HG03354 (cell line): ENCODE measurements at regions not wholly inside any gene's neighbourhood (a gene's known extent, or its start where the extent isn't known, plus 50 kb on each side); places are given as distances from the start of the nearest gene placed in this dataset.

Experiments
- ATAC-seq: cut with Tn5 transposase; IDR thresholded peaks from one replicate; pipeline ENCODE4 v1.9.1; 2021; ENCODE audit warnings: mild to moderate bottlenecking; ENCODE audit not compliant: unreplicated experiment, poor library complexity, severe bottlenecking

GRCh38 chr5:162301356-162301755, 233.8 kb downstream of the GABRG2 start:
- ATAC-seq: no peak

GRCh38 chr5:162323466-162323865, 255.9 kb downstream of the GABRG2 start:
- ATAC-seq: no peak

GRCh38 chr5:162324328-162324727, 256.8 kb downstream of the GABRG2 start:
- no peak for ATAC-seq

GRCh38 chr5:162325143-162325727, 257.7 kb downstream of the GABRG2 start:
- ATAC-seq: no peak

GRCh38 chr5:162334944-162335343, 267.4 kb downstream of the GABRG2 start:
- ATAC-seq: no peak

- no peak for ATAC-seq
Measured at GRCh38 chr5:162360373-162360931, 292.9 kb downstream of the GABRG2 start.

- ATAC-seq: no peak
Measured at GRCh38 chr5:162372256-162372655, 304.7 kb downstream of the GABRG2 start.

GRCh38 chr5:162377895-162378294, 310.3 kb downstream of the GABRG2 start:
- ATAC-seq: no peak

GRCh38 chr5:162382839-162383238, 315.3 kb downstream of the GABRG2 start:
- ATAC-seq: no peak

GRCh38 chr5:162384225-162384624, 316.7 kb downstream of the GABRG2 start:
- ATAC-seq: no peak

- ATAC-seq: no peak
Measured at GRCh38 chr5:162391833-162392232, 324.3 kb downstream of the GABRG2 start.

GRCh38 chr5:162392336-162392735, 324.8 kb downstream of the GABRG2 start:
- no peak for ATAC-seq

GRCh38 chr5:162393534-162393933, 326.0 kb downstream of the GABRG2 start:
- no peak for ATAC-seq

- ATAC-seq: no peak
Measured at GRCh38 chr5:162407614-162408013, 340.0 kb downstream of the GABRG2 start.

GRCh38 chr5:162410365-162410764, 342.8 kb downstream of the GABRG2 start:
- no peak for ATAC-seq

- ATAC-seq: no peak
Measured at GRCh38 chr5:162429142-162429541, 361.6 kb downstream of the GABRG2 start.

GRCh38 chr5:162434281-162434680, 366.7 kb downstream of the GABRG2 start:
- no peak for ATAC-seq

- ATAC-seq: no peak
Measured at GRCh38 chr5:162436055-162436454, 368.5 kb downstream of the GABRG2 start.

- ATAC-seq: no peak
Measured at GRCh38 chr5:162444129-162444762, 376.7 kb downstream of the GABRG2 start.

- ATAC-seq: no peak
Measured at GRCh38 chr5:162456086-162456485, 388.5 kb downstream of the GABRG2 start.

GRCh38 chr5:162466011-162466410, 398.4 kb downstream of the GABRG2 start:
- no peak for ATAC-seq
